OCI-LY7 (cell line): ENCODE measurements at regions not wholly inside any gene's neighbourhood (a gene's known extent, or its start where the extent isn't known, plus 50 kb on each side); places are given as distances from the start of the nearest gene placed in this dataset.

ENCODE experiments used
- BruUV-seq: library from RNA; stranded (reverse); fragments of 400-500 nt; replicated peaks from 2 replicates; lab custom pipeline; 2021; lab: Mats Ljungman, UMichigan
- CTCF ChIA-PET: fragments of 300-600 bp; sonication (Branson Sonifier 250); formaldehyde crosslinking; loops from one replicate; lab custom pipeline; 2022; ENCODE audit warnings: antibody characterized with exemption; ENCODE audit not compliant: unreplicated experiment; lab: Charles Lee
- POLR2A ChIA-PET: fragments of 300-600 bp; sonication (Branson Sonifier 250); formaldehyde crosslinking; loops from one replicate; lab custom pipeline; 2022; ENCODE audit warnings: antibody characterized with exemption; lab: Charles Lee
- DNase-seq: peaks from one replicate; pipeline ENCODE4 v3.0.0-alpha.2; 2015; ENCODE audit warnings: low spot score
- H2AFZ ChIP-seq: fragments of 200-600 bp; sonication (generic), shearing (Covaris generic); 2 replicates; pipeline ENCODE4 v1.6.1; 2014; ENCODE audit warnings: mild to moderate bottlenecking, antibody characterized with exemption, low read length, moderate library complexity
- H3K27ac ChIP-seq: fragments of 200-600 bp; sonication (generic); 2 replicates; pipeline ENCODE4 v1.5.1; 2014; ENCODE audit warnings: mixed run types, low read depth, mild to moderate bottlenecking, moderate library complexity, low read length, inconsistent platforms; ENCODE audit not compliant: poor library complexity, severe bottlenecking
- H3K36me3 ChIP-seq: fragments of 200-600 bp; sonication (generic); 2 replicates; pipeline ENCODE4 v1.6.1; 2014; ENCODE audit warnings: mild to moderate bottlenecking, antibody characterized with exemption, low read length, moderate library complexity, mixed read lengths; ENCODE audit not compliant: insufficient read depth
- H3K4me1 ChIP-seq: fragments of 200-600 bp; sonication (generic); 2 replicates; pipeline ENCODE4 v1.5.1; 2014; ENCODE audit warnings: mild to moderate bottlenecking, low read length; ENCODE audit not compliant: insufficient read depth, poor library complexity, severe bottlenecking
- H3K4me2 ChIP-seq: fragments of 200-600 bp; sonication (generic); 2 replicates; pipeline ENCODE4 v1.6.1; 2014; ENCODE audit warnings: mild to moderate bottlenecking, low read length
- H3K4me3 ChIP-seq: fragments of 200-600 bp; sonication (generic); 2 replicates; pipeline ENCODE4 v1.5.1; 2014; ENCODE audit warnings: mild to moderate bottlenecking, low read depth, low read length; ENCODE audit not compliant: poor library complexity, severe bottlenecking
- H3K79me2 ChIP-seq: fragments of 200-600 bp; sonication (generic); 2 replicates; pipeline ENCODE4 v1.6.1; 2016; ENCODE audit warnings: low read depth, mild to moderate bottlenecking, low read length, moderate library complexity, mixed read lengths; ENCODE audit not compliant: insufficient read depth
- H3K9me2 ChIP-seq: fragments of 200-600 bp; sonication (generic); 2 replicates; pipeline ENCODE4 v1.6.1; 2016; ENCODE audit warnings: mild to moderate bottlenecking, low read length, mixed read lengths; ENCODE audit not compliant: insufficient read depth
- H3K9me3 ChIP-seq: fragments of 200-600 bp; sonication (generic); 2 replicates; pipeline ENCODE4 v1.6.1; 2014; ENCODE audit warnings: mild to moderate bottlenecking, mixed run types, low read length, mixed read lengths
- H4K20me1 ChIP-seq: fragments of 200-600 bp; sonication (generic); 2 replicates; pipeline ENCODE4 v1.6.1; 2014; ENCODE audit warnings: mild to moderate bottlenecking, antibody characterized with exemption, low read length, moderate library complexity, mixed read lengths; ENCODE audit not compliant: insufficient read depth
- CTCF ChIP-seq: fragments of 200-600 bp; sonication (generic); conservative IDR thresholded peaks from 2 replicates; pipeline ENCODE4 v1.5.1; 2014; ENCODE audit warnings: mild to moderate bottlenecking, antibody characterized with exemption, low read length, moderate library complexity, mixed read lengths
- EZH2phosphoT487 ChIP-seq: fragments of 200-600 bp; sonication (generic); IDR thresholded peaks from 2 replicates; pipeline ENCODE4 v1.6.1; 2018; ENCODE audit warnings: low read depth, borderline replicate concordance, mild to moderate bottlenecking, mixed run types, antibody characterized with exemption, low read length, moderate library complexity, mixed read lengths
- intact Hi-C: fragments of 100-400 bp; cut with micrococcal nuclease; formaldehyde crosslinking; loops from one replicate; pipeline ENCODE4 v1.10.0; 2022; ENCODE audit not compliant: unreplicated experiment

- BruUV-seq: no TSS peak
Measured at GRCh38 chr12:53845932-53846331, 92.7 kb upstream of the HOXC13 start.

GRCh38 chr12:53849113-53849512 lies 89.5 kb upstream of the HOXC13 start:
- Histone ChIP-seq H3K27ac (no peak overlapping the region), H3K4me2 (no peak overlapping the region), H3K36me3 (no peaks in the 10 kb centered on the region), H4K20me1 (no peaks in the 10 kb centered on the region), H3K79me2 (no peaks in the 10 kb centered on the region), H3K9me3 (no peaks in the 10 kb centered on the region), H2AFZ (no peak overlapping the region), H3K4me1 (no peaks in the 10 kb centered on the region), H3K9me2 (no peaks in the 10 kb centered on the region), H3K4me3 (no peak overlapping the region)
- ChIA-PET CTCF (no interaction called here), POLR2A (no interaction called here)
- no TSS peak for BruUV-seq
- DNase-seq: no peak
- intact Hi-C loops: no loop called here
- TF ChIP-seq EZH2phosphoT487 (no peak), CTCF (no peak)

More at GRCh38 chr12:53845932-53846331, 92.7 kb upstream of the HOXC13 start:
- H3K4me1 ChIP-seq: no peaks in the 10 kb centered on the region
- H3K79me2 ChIP-seq: no peaks in the 10 kb centered on the region
- H3K9me3 ChIP-seq: no peaks in the 10 kb centered on the region
- H4K20me1 ChIP-seq: no peaks in the 10 kb centered on the region
- TF ChIP-seq CTCF: no peak
- TF ChIP-seq EZH2phosphoT487: no peak
- intact Hi-C loops: no loop called here
- H3K4me2 ChIP-seq: no peak overlapping the region
- H3K9me2 ChIP-seq: no peaks in the 10 kb centered on the region
- ChIA-PET CTCF (no interaction called here), POLR2A (no interaction called here)
- no peak overlapping the region for H3K4me3 ChIP-seq
- DNase-seq: no peak
- H3K36me3 ChIP-seq: no peaks in the 10 kb centered on the region
- H3K27ac ChIP-seq: no peak overlapping the region
- H2AFZ ChIP-seq: no peak overlapping the region

- intact Hi-C loops: no loop called here
- Histone ChIP-seq H3K79me2 (no peaks in the 10 kb centered on the region), H3K27ac (no peak overlapping the region), H3K4me2 (no peak overlapping the region), H3K4me3 (no peak overlapping the region), H2AFZ (no peak overlapping the region), H3K4me1 (no peaks in the 10 kb centered on the region), H4K20me1 (no peaks in the 10 kb centered on the region), H3K9me2 (no peaks in the 10 kb centered on the region), H3K36me3 (no peaks in the 10 kb centered on the region), H3K9me3 (no peaks in the 10 kb centered on the region)
- ChIA-PET CTCF (no interaction called here), POLR2A (interaction anchor here (1.1 kb wide), 1 partner anchor 25 kb away, joined by 3 read pairs; no protein-coding TSS in a partner anchor)
- DNase-seq: no peak
- TF ChIP-seq EZH2phosphoT487: no peak
- TF ChIP-seq CTCF: no peak
- BruUV-seq: no TSS peak
Measured at GRCh38 chr12:53849656-53850055, 89.0 kb upstream of the HOXC13 start.
